ENCODE measurements at regions not wholly inside any gene's neighbourhood (a gene's known extent, or its start where the extent isn't known, plus 50 kb on each side); places are given as distances from the start of the nearest gene placed in this dataset.

DNA sequence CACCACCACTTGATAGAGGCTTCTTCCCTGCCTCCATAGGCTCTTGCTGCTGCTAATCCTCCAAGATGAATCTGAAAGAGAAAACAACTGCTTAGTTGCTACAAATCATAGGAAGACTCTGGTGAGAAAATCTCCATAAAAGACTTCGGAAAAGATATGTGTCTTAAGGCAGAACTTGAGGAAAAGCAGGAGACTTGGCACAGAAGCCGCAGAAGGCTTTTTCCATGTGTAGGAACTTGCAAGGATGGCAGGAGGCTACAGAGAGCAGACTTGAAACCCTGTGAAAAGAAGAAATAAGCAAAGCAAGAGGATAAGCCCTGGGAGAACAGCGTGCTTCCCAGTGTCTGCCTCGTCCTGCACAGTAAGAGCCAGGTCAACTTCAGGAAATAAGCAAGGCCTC lies 128.2 kb upstream of the NDUFV2 start:
- TF ChIP-seq, protein P1, sequence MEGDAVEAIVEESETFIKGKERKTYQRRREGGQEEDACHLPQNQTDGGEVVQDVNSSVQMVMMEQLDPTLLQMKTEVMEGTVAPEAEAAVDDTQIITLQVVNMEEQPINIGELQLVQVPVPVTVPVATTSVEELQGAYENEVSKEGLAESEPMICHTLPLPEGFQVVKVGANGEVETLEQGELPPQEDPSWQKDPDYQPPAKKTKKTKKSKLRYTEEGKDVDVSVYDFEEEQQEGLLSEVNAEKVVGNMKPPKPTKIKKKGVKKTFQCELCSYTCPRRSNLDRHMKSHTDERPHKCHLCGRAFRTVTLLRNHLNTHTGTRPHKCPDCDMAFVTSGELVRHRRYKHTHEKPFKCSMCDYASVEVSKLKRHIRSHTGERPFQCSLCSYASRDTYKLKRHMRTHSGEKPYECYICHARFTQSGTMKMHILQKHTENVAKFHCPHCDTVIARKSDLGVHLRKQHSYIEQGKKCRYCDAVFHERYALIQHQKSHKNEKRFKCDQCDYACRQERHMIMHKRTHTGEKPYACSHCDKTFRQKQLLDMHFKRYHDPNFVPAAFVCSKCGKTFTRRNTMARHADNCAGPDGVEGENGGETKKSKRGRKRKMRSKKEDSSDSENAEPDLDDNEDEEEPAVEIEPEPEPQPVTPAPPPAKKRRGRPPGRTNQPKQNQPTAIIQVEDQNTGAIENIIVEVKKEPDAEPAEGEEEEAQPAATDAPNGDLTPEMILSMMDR (IDR thresholded peaks at IDR 0.05; ENCODE audit: low read depth, low read length, missing input control): no peak
- no peak for TF ChIP-seq FOXA1 (IDR thresholded peaks at IDR 0.05)
- TF ChIP-seq, protein P2, sequence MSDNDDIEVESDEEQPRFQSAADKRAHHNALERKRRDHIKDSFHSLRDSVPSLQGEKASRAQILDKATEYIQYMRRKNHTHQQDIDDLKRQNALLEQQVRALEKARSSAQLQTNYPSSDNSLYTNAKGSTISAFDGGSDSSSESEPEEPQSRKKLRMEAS (IDR thresholded peaks at IDR 0.05): no peak
- TF ChIP-seq RAD21 (IDR thresholded peaks at IDR 0.05): no peak
- no peak for TF ChIP-seq GABPA (IDR thresholded peaks at IDR 0.05 in 1 of 2, conservative IDR thresholded peaks at IDR 0.05 in 1 of 2)
- no peak for TF ChIP-seq YY1 (IDR thresholded peaks at IDR 0.05)
- TF ChIP-seq, protein P3, sequence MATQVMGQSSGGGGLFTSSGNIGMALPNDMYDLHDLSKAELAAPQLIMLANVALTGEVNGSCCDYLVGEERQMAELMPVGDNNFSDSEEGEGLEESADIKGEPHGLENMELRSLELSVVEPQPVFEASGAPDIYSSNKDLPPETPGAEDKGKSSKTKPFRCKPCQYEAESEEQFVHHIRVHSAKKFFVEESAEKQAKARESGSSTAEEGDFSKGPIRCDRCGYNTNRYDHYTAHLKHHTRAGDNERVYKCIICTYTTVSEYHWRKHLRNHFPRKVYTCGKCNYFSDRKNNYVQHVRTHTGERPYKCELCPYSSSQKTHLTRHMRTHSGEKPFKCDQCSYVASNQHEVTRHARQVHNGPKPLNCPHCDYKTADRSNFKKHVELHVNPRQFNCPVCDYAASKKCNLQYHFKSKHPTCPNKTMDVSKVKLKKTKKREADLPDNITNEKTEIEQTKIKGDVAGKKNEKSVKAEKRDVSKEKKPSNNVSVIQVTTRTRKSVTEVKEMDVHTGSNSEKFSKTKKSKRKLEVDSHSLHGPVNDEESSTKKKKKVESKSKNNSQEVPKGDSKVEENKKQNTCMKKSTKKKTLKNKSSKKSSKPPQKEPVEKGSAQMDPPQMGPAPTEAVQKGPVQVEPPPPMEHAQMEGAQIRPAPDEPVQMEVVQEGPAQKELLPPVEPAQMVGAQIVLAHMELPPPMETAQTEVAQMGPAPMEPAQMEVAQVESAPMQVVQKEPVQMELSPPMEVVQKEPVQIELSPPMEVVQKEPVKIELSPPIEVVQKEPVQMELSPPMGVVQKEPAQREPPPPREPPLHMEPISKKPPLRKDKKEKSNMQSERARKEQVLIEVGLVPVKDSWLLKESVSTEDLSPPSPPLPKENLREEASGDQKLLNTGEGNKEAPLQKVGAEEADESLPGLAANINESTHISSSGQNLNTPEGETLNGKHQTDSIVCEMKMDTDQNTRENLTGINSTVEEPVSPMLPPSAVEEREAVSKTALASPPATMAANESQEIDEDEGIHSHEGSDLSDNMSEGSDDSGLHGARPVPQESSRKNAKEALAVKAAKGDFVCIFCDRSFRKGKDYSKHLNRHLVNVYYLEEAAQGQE (IDR thresholded peaks at IDR 0.05): no peak
- TF ChIP-seq EGR1 (IDR thresholded peaks at IDR 0.05; ENCODE audit: low read depth in 2 of 2): no peak
- no peak for TF ChIP-seq NR2F2 (IDR thresholded peaks at IDR 0.05)
- TF ChIP-seq SP1 (IDR thresholded peaks at IDR 0.05): no peak
- TF ChIP-seq, protein P4, sequence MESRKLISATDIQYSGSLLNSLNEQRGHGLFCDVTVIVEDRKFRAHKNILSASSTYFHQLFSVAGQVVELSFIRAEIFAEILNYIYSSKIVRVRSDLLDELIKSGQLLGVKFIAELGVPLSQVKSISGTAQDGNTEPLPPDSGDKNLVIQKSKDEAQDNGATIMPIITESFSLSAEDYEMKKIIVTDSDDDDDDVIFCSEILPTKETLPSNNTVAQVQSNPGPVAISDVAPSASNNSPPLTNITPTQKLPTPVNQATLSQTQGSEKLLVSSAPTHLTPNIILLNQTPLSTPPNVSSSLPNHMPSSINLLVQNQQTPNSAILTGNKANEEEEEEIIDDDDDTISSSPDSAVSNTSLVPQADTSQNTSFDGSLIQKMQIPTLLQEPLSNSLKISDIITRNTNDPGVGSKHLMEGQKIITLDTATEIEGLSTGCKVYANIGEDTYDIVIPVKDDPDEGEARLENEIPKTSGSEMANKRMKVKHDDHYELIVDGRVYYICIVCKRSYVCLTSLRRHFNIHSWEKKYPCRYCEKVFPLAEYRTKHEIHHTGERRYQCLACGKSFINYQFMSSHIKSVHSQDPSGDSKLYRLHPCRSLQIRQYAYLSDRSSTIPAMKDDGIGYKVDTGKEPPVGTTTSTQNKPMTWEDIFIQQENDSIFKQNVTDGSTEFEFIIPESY (IDR thresholded peaks at IDR 0.05): no peak
- TF ChIP-seq, protein P5, sequence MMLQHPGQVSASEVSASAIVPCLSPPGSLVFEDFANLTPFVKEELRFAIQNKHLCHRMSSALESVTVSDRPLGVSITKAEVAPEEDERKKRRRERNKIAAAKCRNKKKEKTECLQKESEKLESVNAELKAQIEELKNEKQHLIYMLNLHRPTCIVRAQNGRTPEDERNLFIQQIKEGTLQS (IDR thresholded peaks at IDR 0.05): no peak
- TF ChIP-seq RXRA (IDR thresholded peaks at IDR 0.05): no peak
- no peak for TF ChIP-seq HNF4G (IDR thresholded peaks at IDR 0.05)
